HUES6 (cell line): ENCODE measurements at regions not wholly inside any gene's neighbourhood (a gene's known extent, or its start where the extent isn't known, plus 50 kb on each side); places are given as distances from the start of the nearest gene placed in this dataset.

ENCODE experiments used
- H3K27ac ChIP-seq: 2 replicates; pipeline ENCODE4 v1.7.0; 2013; ENCODE audit warnings: low read depth, mild to moderate bottlenecking, low read length, inconsistent platforms
- H3K27me3 ChIP-seq: 2 replicates; pipeline ENCODE4 v1.6.1; 2013; ENCODE audit warnings: low read length; ENCODE audit not compliant: control insufficient read depth, insufficient read depth
- H3K36me3 ChIP-seq: 2 replicates; pipeline ENCODE4 v1.6.1; 2013; ENCODE audit warnings: low read length; ENCODE audit not compliant: control insufficient read depth, insufficient read depth
- H3K4me1 ChIP-seq: 2 replicates; pipeline ENCODE4 v1.6.1; 2013; ENCODE audit warnings: low read length; ENCODE audit not compliant: control insufficient read depth, insufficient read depth
- H3K4me3 ChIP-seq: 2 replicates; pipeline ENCODE4 v1.5.1; 2013; ENCODE audit warnings: low read depth, low read length
- H3K9ac ChIP-seq: one replicate; pipeline ENCODE4 v1.6.1; 2013; ENCODE audit warnings: mild to moderate bottlenecking, low read length
- H3K9me3 ChIP-seq: 2 replicates; pipeline ENCODE4 v1.6.1; 2013; ENCODE audit warnings: low read depth, low read length; ENCODE audit not compliant: control insufficient read depth, insufficient read depth

DNA sequence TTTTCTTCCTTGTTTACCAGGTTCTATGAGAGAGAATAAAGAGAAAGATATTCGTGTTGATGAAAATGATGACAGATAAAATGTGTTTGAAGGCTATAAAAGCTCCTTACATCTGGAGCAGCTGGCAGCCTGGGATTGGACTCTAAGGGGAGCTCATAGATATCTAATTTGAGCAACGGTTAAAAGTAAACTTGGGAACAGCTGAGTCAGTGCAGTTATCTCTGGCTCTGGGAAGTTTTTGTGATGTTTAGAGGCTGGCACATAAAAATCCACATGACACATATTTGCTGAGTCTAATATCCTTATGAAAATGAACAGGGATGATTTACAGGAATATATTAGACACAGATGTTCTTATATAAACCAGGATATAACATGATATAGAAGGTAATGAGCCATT, 331.8 kb upstream of the TENM3 start:
- peaks cover 11% of the 10 kb centered on the region; the same call in 1 of the 2 replicates for H3K4me1 ChIP-seq
- no peaks in the 10 kb centered on the region for H3K36me3 ChIP-seq
- H3K27me3 ChIP-seq = no peaks in the 10 kb centered on the region
- H3K4me3 ChIP-seq = no peak overlapping the region
- no peak overlapping the region for H3K9ac ChIP-seq
- peaks cover 29% of the 10 kb centered on the region for H3K9me3 ChIP-seq
- no peak overlapping the region for H3K27ac ChIP-seq

- no peak overlapping the region for H3K27ac ChIP-seq
- no peak overlapping the region for H3K4me3 ChIP-seq
- H3K9me3 ChIP-seq = 0 out of 2 replicates have a peak, but pooled peaks cover 7% of the 10 kb centered on the region
- no peaks in the 10 kb centered on the region for H3K27me3 ChIP-seq
- H3K4me1 ChIP-seq = no peaks in the 10 kb centered on the region
- H3K36me3 ChIP-seq = no peaks in the 10 kb centered on the region
- no peak overlapping the region for H3K9ac ChIP-seq
Observed at GRCh38 chr4:181933471-181933870, 309.7 kb upstream of the TENM3 start.

DNA sequence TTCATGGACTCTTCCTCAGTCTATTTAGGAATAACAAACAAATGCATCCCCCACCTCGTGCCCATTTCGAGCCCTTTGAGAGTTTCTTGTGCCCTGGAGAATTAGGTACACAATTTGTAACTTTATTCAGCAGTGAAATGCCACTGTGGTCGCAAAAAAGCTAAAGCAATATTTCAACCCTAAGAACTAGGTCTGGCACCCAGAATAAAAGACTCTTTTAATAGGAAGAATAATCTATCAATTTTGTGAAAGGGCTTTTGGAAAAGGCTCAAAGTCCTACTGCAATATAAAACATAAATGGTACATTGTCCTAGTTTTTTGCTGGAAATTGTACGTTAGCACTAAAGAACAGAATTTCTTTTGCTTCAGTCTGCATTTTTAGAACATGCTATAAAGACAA, 304.6 kb upstream of the TENM3 start:
- Histone ChIP-seq H3K9ac (no peak overlapping the region), H3K9me3 (no peaks in the 10 kb centered on the region), H3K27ac (no peak overlapping the region), H3K4me3 (no peak overlapping the region), H3K27me3 (no peaks in the 10 kb centered on the region), H3K36me3 (no peaks in the 10 kb centered on the region), H3K4me1 (peaks cover 10% of the 10 kb centered on the region; the same call in 1 of the 2 replicates)

- no peak overlapping the region for H3K4me3 ChIP-seq
- H3K27ac ChIP-seq = no peak overlapping the region
Observed at GRCh38 chr4:181939199-181939945, 303.8 kb upstream of the TENM3 start.

DNA sequence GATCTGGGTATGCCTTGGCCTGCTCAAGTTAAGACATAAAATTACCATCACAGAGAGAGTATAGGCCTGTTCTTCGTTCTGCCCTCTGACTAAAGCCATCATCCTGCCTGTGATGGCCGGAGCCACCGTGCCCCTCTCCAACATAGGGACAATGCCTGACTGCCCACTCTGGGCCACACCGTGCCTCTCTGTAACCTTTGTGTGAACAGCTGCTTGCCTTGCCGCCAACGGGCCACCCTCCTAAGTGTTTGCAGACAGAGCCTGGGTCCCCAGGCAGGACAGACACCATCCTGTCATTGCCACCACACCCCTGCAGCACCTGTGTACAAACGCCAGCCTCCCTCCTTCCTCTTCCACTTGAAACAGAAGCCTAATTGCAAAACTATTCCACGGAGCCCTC, 298.7 kb upstream of the TENM3 start:
- Histone ChIP-seq H3K9me3 (no peaks in the 10 kb centered on the region), H3K27me3 (no peaks in the 10 kb centered on the region), H3K9ac (no peak overlapping the region), H3K4me3 (no peak overlapping the region), H3K36me3 (no peaks in the 10 kb centered on the region), H3K27ac (no peak overlapping the region), H3K4me1 (peaks cover 16% of the 10 kb centered on the region)

More at GRCh38 chr4:181939199-181939945, 303.8 kb upstream of the TENM3 start:
- H3K9ac ChIP-seq = no peak overlapping the region
- no peaks in the 10 kb centered on the region for H3K36me3 ChIP-seq
- H3K9me3 ChIP-seq = no peaks in the 10 kb centered on the region
- no peaks in the 10 kb centered on the region for H3K27me3 ChIP-seq
- peaks cover 10% of the 10 kb centered on the region; the same call in 1 of the 2 replicates for H3K4me1 ChIP-seq

DNA sequence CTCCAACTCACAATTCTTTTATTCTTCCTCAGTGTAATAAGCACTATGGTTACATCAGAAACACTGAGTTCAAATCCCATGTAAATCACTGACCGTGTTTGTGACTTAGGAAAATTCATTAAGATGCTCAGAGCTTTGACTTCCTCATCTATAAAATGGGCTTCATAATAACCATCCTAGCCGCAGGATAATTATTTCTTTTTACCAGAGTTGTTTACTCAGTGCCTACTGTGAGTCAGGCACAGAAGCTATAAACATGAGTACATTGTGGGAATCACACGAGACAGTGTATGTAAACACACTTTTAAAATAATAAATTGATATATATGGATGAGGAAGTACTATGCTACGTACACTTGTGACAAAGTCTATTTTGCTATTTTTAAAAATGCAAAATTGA, 296.3 kb upstream of the TENM3 start:
- Histone ChIP-seq H3K27me3 (no peaks in the 10 kb centered on the region), H3K36me3 (no peaks in the 10 kb centered on the region), H3K9ac (no peak overlapping the region), H3K4me3 (no peak overlapping the region), H3K4me1 (peaks cover 13% of the 10 kb centered on the region), H3K27ac (no peak overlapping the region), H3K9me3 (no peaks in the 10 kb centered on the region)

- Histone ChIP-seq H3K4me3 (no peak overlapping the region), H3K27me3 (no peaks in the 10 kb centered on the region), H3K27ac (peak overlapping the region; percentile 82), H3K4me1 (peaks cover 13% of the 10 kb centered on the region), H3K36me3 (no peaks in the 10 kb centered on the region), H3K9me3 (no peaks in the 10 kb centered on the region), H3K9ac (peak overlapping the region; percentile 63)
Observed at GRCh38 chr4:181948839-181949382, 294.3 kb upstream of the TENM3 start.

DNA sequence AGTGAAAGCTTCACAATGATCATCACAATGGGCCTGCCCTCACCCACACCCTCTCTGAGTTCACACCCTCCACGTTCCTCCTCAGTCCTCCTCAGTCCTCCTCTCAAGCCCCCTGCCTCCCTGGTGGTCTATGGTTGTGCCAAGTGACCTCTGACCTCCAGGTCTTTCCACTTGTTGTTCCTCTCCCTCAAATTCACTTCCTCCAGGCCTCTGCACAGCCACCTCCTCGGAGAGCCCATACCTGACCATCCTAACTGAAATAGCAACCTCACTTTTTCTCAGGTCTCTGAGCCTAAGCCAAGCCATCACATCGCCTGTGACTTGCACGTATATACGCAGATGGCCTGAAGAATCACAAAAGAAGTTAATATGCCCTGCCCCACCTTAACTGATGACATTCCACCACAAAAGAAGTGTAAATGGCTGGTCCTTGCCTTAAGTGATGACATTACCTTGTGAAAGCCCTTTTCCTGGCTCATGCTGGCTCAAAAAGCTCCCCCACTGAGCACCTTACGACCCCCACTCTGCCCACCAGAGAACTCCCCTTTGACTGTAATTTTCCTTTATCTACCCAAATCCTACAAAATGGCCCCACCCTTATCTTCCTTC, 293.4 kb upstream of the TENM3 start:
- Histone ChIP-seq H3K9me3 (no peaks in the 10 kb centered on the region), H3K27ac (peak overlapping the region; percentile 82), H3K36me3 (no peaks in the 10 kb centered on the region), H3K9ac (peak overlapping the region; percentile 63), H3K27me3 (no peaks in the 10 kb centered on the region), H3K4me3 (peak overlapping the region; percentile 0; the same call in 1 of the 2 replicates), H3K4me1 (peaks cover 13% of the 10 kb centered on the region)

DNA sequence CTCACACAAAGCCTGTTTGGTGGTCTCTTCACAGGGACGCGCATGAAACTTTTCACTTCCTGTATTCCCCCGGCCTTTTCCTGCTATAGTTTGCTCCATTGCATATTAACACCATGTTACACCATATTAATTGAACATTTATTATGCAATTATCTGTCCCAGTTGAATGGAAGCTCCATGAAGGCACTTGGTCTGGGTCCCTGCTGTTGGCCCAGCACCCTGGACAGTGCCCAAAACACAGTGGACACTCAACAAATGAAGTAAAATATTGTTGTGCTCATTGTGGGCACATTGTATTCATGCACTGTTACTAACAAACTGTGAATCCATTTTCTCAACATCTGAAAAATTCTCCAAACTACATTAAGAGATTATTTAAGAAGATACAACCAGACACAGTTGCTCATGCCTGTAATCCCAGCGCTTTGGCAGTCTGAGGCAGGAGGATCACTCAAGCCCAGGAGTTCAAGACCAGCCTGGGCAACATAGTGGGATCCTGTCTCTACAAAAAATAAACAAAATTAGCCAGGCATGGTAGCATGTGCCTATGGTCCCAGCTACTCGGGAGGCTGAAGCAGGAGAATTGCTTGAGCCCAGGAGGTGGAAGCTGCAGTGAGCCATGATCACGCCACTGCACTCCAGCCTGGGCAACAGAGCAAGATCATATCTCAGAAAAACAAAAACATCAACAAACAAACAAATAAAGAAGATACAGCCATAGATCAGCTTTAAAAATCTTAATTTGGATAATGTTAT, 292.7 kb upstream of the TENM3 start:
- H3K9ac ChIP-seq = peak overlapping the region; percentile 20
- H3K27ac ChIP-seq = peak overlapping the region; percentile 72
- H3K4me1 ChIP-seq = peaks cover 13% of the 10 kb centered on the region
- no peaks in the 10 kb centered on the region for H3K36me3 ChIP-seq
- no peak overlapping the region for H3K4me3 ChIP-seq
- no peaks in the 10 kb centered on the region for H3K27me3 ChIP-seq
- H3K9me3 ChIP-seq = no peaks in the 10 kb centered on the region

DNA sequence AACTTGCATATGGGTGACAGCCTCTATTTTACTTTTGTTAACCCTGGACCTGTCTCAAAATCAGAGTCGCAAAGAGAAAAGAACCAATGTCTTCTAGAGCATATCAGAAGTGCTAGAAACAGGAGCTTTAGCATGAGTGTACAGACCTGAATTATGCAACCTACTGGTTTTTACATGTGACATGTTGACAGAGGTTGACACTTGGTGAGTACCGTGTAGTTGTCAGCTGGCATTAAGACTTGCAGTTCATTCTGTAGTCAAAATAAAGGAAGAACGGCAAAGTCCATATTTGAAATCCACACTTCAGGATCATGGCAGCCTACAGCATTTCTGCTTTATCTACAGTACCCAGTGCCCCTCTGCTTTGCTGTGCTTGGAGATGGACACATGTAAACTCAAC, 291.9 kb upstream of the TENM3 start:
- peak overlapping the region; percentile 17 for H3K9ac ChIP-seq
- peaks cover 13% of the 10 kb centered on the region for H3K4me1 ChIP-seq
- peak overlapping the region; percentile 72 for H3K27ac ChIP-seq
- no peak overlapping the region for H3K4me3 ChIP-seq
- H3K9me3 ChIP-seq = no peaks in the 10 kb centered on the region
- H3K36me3 ChIP-seq = no peaks in the 10 kb centered on the region
- H3K27me3 ChIP-seq = no peaks in the 10 kb centered on the region

DNA sequence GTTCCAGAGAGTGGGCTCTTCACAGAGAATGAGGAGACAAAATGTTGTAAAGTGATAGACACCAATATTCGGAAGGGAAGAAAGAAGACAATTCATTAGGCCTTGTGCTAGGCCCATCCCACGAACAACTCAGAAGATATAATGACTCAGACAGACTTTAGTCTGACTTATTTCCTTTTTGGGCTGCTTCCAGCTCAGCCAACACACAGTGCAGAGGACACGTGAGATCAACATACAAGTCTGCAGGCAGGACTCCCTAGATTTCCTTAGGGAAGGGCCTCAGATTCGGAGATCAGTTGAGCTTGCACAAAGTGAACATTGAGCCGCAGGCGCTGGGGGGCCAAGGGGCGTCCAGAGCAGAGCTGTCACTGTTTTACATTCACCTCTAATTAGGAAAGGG, 290.7 kb upstream of the TENM3 start:
- H3K9me3 ChIP-seq = no peaks in the 10 kb centered on the region
- no peak overlapping the region for H3K4me3 ChIP-seq
- H3K4me1 ChIP-seq = peaks cover 13% of the 10 kb centered on the region
- H3K27me3 ChIP-seq = no peaks in the 10 kb centered on the region
- H3K36me3 ChIP-seq = no peaks in the 10 kb centered on the region
- no peak overlapping the region for H3K27ac ChIP-seq
- H3K9ac ChIP-seq = no peak overlapping the region
